NCI-H128 (cell line): ENCODE measurements at regions not wholly inside any gene's neighbourhood (a gene's known extent, or its start where the extent isn't known, plus 50 kb on each side); places are given as distances from the start of the nearest gene placed in this dataset.
"Not testable (repeated sequence)": the region's sequence is repeated elsewhere in the genome, so short reads cannot be mapped to it uniquely, and the experiment has no call there.

Source experiments
- DNase-seq: peaks from one replicate; lab custom pipeline; 2025; ENCODE audit not compliant: unreplicated experiment; lab: John Stamatoyannopoulos, UW

GRCh38 chr13:112256716-112257494 is 119.2 kb upstream of the SPACA7 start:
- no peak for DNase-seq

- DNase-seq: no peak
These were observed 116.6 kb upstream of the SPACA7 start for GRCh38 chr13:112259511-112259910.

- DNase-seq: no peak
These were observed 115.8 kb upstream of the SPACA7 start for GRCh38 chr13:112260108-112261055.

GRCh38 chr13:112261924-112262323 is 114.2 kb upstream of the SPACA7 start:
- DNase-seq: no peak

- DNase-seq: no peak
These were observed 113.0 kb upstream of the SPACA7 start for GRCh38 chr13:112263152-112263551.

GRCh38 chr13:112267660-112268059 is 108.5 kb upstream of the SPACA7 start:
- no peak for DNase-seq

GRCh38 chr13:112270951-112271350 is 105.2 kb upstream of the SPACA7 start:
- no peak for DNase-seq

GRCh38 chr13:112286733-112287132 is 89.4 kb upstream of the SPACA7 start:
- not testable (repeated sequence) for DNase-seq

- no peak for DNase-seq
These were observed 55.9 kb upstream of the SPACA7 start for GRCh38 chr13:112320303-112320702.

GRCh38 chr13:112322557-112322956 is 53.6 kb upstream of the SPACA7 start:
- no peak for DNase-seq

GRCh38 chr13:112324116-112324515 is 52.0 kb upstream of the SPACA7 start:
- no peak for DNase-seq

GRCh38 chr13:112325142-112325808 is 50.9 kb upstream of the SPACA7 start:
- DNase-seq: no peak

GRCh38 chr13:112325920-112326645 is 50.1 kb upstream of the SPACA7 start:
- DNase-seq: no peak
